ENCODE measurements at regions not wholly inside any gene's neighbourhood (a gene's known extent, or its start where the extent isn't known, plus 50 kb on each side); places are given as distances from the start of the nearest gene placed in this dataset.
"Not testable (repeated sequence)": the region's sequence is repeated elsewhere in the genome, so short reads cannot be mapped to it uniquely, and the experiment has no call there.

GRCh38 chr18:70569647-70570046 is 280.8 kb downstream of the SOCS6 start:
- DNase-seq; H3K4me3 Mint-ChIP-seq; H3K4me3 ChIP-seq (ENCODE audit: low read length in 2 of 2); H3K9me3 Mint-ChIP-seq; H3K27me3 Mint-ChIP-seq; POLR2A ChIA-PET (ENCODE audit: partially characterized antibody); H3K27me3 ChIP-seq (ENCODE audit: insufficient read depth, low read length); H3K4me1 Mint-ChIP-seq; H3K36me3 ChIP-seq (ENCODE audit: insufficient read depth, low read length); H3K4me1 ChIP-seq (ENCODE audit: insufficient read depth, low read length); H3K9me3 ChIP-seq (ENCODE audit: control insufficient read depth in 1 of 2, low read length in 2 of 2); intact Hi-C loops (cut with micrococcal nuclease); H3K27ac ChIP-seq (ENCODE audit: low read depth, low read length); H3K27ac Mint-ChIP-seq; H3K36me3 Mint-ChIP-seq; CTCF ChIA-PET (ENCODE audit: partially characterized antibody): not testable (repeated sequence)

DNA sequence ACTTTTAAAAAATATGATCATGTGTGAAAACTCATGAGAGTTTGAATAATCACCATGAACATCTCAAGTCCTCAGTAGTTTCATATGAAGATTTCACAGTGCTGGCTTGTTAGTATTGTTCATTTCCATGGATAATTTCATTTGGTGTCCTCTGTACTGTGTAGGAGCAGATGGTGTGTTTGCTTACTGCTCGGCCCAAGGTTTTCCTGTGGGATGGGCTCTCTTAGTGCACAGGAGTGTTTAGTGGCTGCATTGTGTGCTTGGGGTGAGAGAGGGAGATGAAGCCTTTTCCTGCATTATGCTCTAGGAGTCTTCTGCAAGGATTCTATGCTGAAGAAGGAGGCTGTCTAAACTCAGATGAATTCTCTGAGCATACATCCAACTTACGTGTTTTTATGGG is 270.6 kb downstream of the SOCS6 start:
- POLR2A ChIA-PET (ENCODE audit: partially characterized antibody) = no interaction called here
- H3K4me1 Mint-ChIP-seq = peaks cover 0 to 1% (median 0%) of the 10 kb centered on the region in 4 donors
- Histone ChIP-seq H3K4me3 (ENCODE audit: low read length in 2 of 2) (no peak overlapping the region), H3K9me3 (ENCODE audit: control insufficient read depth in 1 of 2, low read length in 2 of 2) (no peaks in the 10 kb centered on the region), H3K4me1 (ENCODE audit: insufficient read depth, low read length) (no peaks in the 10 kb centered on the region), H3K36me3 (ENCODE audit: insufficient read depth, low read length) (no peaks in the 10 kb centered on the region), H3K27me3 (ENCODE audit: insufficient read depth, low read length) (no peaks in the 10 kb centered on the region), H3K27ac (ENCODE audit: low read depth, low read length) (no peak overlapping the region)
- DNase-seq = no peak
- H3K36me3 Mint-ChIP-seq = no peaks in the 10 kb centered on the region
- H3K27me3 Mint-ChIP-seq = no peaks in the 10 kb centered on the region
- CTCF ChIA-PET (ENCODE audit: partially characterized antibody) = no interaction called here
- H3K27ac Mint-ChIP-seq = no peak overlapping the region
- H3K4me3 Mint-ChIP-seq = no peak overlapping the region
- intact Hi-C loops (cut with micrococcal nuclease) = no loop called here
- H3K9me3 Mint-ChIP-seq = peaks cover 0 to 5% (median 0%) of the 10 kb centered on the region in 8 donors

- Mint-ChIP-seq H3K4me1 (peaks cover 0 to 7% (median under 1%) of the 10 kb centered on the region in 4 donors), H3K4me3 (no peak overlapping the region), H3K36me3 (no peaks in the 10 kb centered on the region), H3K27ac (no peak overlapping the region), H3K9me3 (peaks cover 0 to 5% (median 0%) of the 10 kb centered on the region in 8 donors), H3K27me3 (no peaks in the 10 kb centered on the region)
- Histone ChIP-seq H3K4me3 (ENCODE audit: low read length in 2 of 2) (no peak overlapping the region), H3K9me3 (ENCODE audit: control insufficient read depth in 1 of 2, low read length in 2 of 2) (no peaks in the 10 kb centered on the region), H3K27me3 (ENCODE audit: insufficient read depth, low read length) (no peaks in the 10 kb centered on the region), H3K4me1 (ENCODE audit: insufficient read depth, low read length) (peaks cover 4% of the 10 kb centered on the region), H3K36me3 (ENCODE audit: insufficient read depth, low read length) (no peaks in the 10 kb centered on the region), H3K27ac (ENCODE audit: low read depth, low read length) (no peak overlapping the region)
- ChIA-PET CTCF (ENCODE audit: partially characterized antibody) (no interaction called here), POLR2A (ENCODE audit: partially characterized antibody) (no interaction called here)
- intact Hi-C loops (cut with micrococcal nuclease) = no loop called here
- no peak for DNase-seq
Observed at GRCh38 chr18:70558371-70558770, 269.5 kb downstream of the SOCS6 start.

DNA sequence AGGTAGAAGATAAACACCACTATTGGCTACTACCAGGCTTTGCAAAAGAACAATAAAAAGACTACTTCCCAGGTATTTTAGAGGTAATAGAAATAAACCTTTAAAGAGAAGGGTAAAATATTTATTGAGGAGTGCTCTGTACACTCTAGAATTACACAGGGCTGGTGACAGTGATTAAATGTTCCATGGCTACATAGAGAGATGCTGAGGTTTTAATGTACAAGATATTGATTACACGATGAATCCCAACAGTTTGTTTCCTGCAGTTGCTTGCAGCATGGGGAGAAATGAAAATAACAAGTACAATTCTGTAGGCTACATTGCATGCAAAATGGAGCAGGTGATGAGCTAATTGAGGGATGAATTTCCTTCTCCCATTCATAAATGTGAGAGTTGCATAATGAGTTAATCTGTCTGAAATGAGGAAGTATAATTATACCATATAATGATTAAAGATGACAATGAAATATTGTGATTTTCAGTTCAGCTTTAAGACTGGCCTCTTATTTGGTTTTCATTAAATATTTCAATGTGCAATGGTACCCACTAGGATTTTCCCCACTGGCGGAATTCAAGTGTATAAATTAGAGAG is 266.1 kb downstream of the SOCS6 start:
- POLR2A ChIA-PET (ENCODE audit: partially characterized antibody) = no interaction called here
- intact Hi-C loops (cut with micrococcal nuclease) = no loop called here
- Histone ChIP-seq H3K27ac (ENCODE audit: low read depth, low read length) (no peak overlapping the region), H3K4me3 (ENCODE audit: low read length in 2 of 2) (no peak overlapping the region), H3K27me3 (ENCODE audit: insufficient read depth, low read length) (no peaks in the 10 kb centered on the region), H3K4me1 (ENCODE audit: insufficient read depth, low read length) (peaks cover 4% of the 10 kb centered on the region), H3K9me3 (ENCODE audit: control insufficient read depth in 1 of 2, low read length in 2 of 2) (no peaks in the 10 kb centered on the region), H3K36me3 (ENCODE audit: insufficient read depth, low read length) (no peaks in the 10 kb centered on the region)
- Mint-ChIP-seq H3K27me3 (peaks cover 1 to 2% of the 10 kb centered on the region in 2 donors), H3K4me3 (no peak overlapping the region), H3K9me3 (peaks cover 0 to 2% (median 0%) of the 10 kb centered on the region in 8 donors), H3K27ac (peak overlapping the region in 3 of 7 donors; percentile 2 to 77 (median 39)), H3K36me3 (no peaks in the 10 kb centered on the region), H3K4me1 (peaks cover 0 to 11% (median 2%) of the 10 kb centered on the region in 4 donors)
- CTCF ChIA-PET (ENCODE audit: partially characterized antibody) = no interaction called here
- DNase-seq = no peak

- ChIA-PET CTCF (ENCODE audit: partially characterized antibody) (interaction anchor here (0.8 kb wide), 1 partner anchor 63 kb away, joined by 3 read pairs; no protein-coding TSS in a partner anchor), POLR2A (ENCODE audit: partially characterized antibody) (no interaction called here)
- Histone ChIP-seq H3K9me3 (ENCODE audit: control insufficient read depth in 1 of 2, low read length in 2 of 2) (no peaks in the 10 kb centered on the region), H3K27me3 (ENCODE audit: insufficient read depth, low read length) (no peaks in the 10 kb centered on the region), H3K4me3 (ENCODE audit: low read length in 2 of 2) (no peak overlapping the region), H3K4me1 (ENCODE audit: insufficient read depth, low read length) (peaks cover 4% of the 10 kb centered on the region), H3K36me3 (ENCODE audit: insufficient read depth, low read length) (no peaks in the 10 kb centered on the region), H3K27ac (ENCODE audit: low read depth, low read length) (no peak overlapping the region)
- intact Hi-C loops (cut with micrococcal nuclease) = no loop called here
- Mint-ChIP-seq H3K9me3 (peaks cover 0 to 4% (median 0%) of the 10 kb centered on the region in 8 donors), H3K4me3 (no peak overlapping the region), H3K27me3 (peaks cover 1 to 2% of the 10 kb centered on the region in 2 donors), H3K27ac (peak overlapping the region in 6 of 7 donors; percentile 46 to 88 (median 76)), H3K36me3 (no peaks in the 10 kb centered on the region), H3K4me1 (peaks cover 0 to 11% (median 2%) of the 10 kb centered on the region in 4 donors)
- no peak for DNase-seq
Observed at GRCh38 chr18:70553936-70554260, 265.1 kb downstream of the SOCS6 start.

GRCh38 chr18:70553245-70553935 is 264.5 kb downstream of the SOCS6 start:
- CTCF ChIA-PET (ENCODE audit: partially characterized antibody) = interaction anchor here (0.8 kb wide), 1 partner anchor 62 kb away, joined by 3 read pairs; no protein-coding TSS in a partner anchor
- intact Hi-C loops (cut with micrococcal nuclease) = no loop called here
- POLR2A ChIA-PET (ENCODE audit: partially characterized antibody) = no interaction called here
- Histone ChIP-seq H3K4me3 (ENCODE audit: low read length in 2 of 2) (no peak overlapping the region), H3K27me3 (ENCODE audit: insufficient read depth, low read length) (no peaks in the 10 kb centered on the region), H3K9me3 (ENCODE audit: control insufficient read depth in 1 of 2, low read length in 2 of 2) (no peaks in the 10 kb centered on the region), H3K27ac (ENCODE audit: low read depth, low read length) (no peak overlapping the region), H3K4me1 (ENCODE audit: insufficient read depth, low read length) (peaks cover 4% of the 10 kb centered on the region), H3K36me3 (ENCODE audit: insufficient read depth, low read length) (no peaks in the 10 kb centered on the region)
- peak; percentile 32 to 55 (median 49) for DNase-seq
- H3K36me3 Mint-ChIP-seq = no peaks in the 10 kb centered on the region
- peak overlapping the region; percentile 52 to 88 (median 77) for H3K27ac Mint-ChIP-seq
- H3K4me1 Mint-ChIP-seq = peaks cover 0 to 11% (median 2%) of the 10 kb centered on the region in 4 donors
- peak overlapping the region in 3 of 8 donors; percentile 27 to 39 (median 27) for H3K4me3 Mint-ChIP-seq
- H3K9me3 Mint-ChIP-seq = peaks cover 0 to 4% (median 2%) of the 10 kb centered on the region in 8 donors
- H3K27me3 Mint-ChIP-seq = peaks cover 1 to 2% of the 10 kb centered on the region in 2 donors

DNA sequence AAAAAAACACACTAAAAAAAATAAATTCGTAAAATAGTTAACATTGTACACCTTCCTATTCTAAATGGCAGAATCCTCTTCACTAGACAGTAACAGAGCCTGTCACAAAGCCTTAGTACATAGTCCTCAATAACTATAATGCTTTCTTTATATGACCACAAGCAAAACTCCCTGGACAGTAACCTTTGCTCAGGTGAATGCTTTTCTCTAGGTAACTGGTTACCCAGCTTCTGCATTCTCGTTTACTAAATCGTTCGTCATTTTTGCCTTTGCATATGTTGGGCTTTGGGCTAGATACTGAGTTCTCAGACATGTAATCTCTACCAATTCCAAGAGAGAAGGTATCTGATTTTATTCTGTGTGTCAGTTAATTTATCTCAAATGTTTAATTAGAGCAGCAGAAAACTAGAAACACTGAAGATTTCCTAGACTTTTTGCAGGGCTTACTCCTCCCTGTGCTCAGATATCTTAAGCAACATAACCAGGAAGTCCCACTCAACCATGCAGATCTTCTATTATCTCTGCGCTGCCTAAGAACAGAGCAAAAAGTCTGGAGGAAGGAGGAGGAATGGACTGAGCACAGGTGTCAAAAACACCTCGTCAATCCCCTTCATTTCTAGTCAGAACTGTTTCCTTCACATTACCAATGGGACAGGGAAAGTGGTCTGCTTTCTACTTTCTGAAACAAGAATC is 247.7 kb downstream of the SOCS6 start:
- Histone ChIP-seq H3K4me3 (ENCODE audit: low read length in 2 of 2) (no peak overlapping the region), H3K9me3 (ENCODE audit: control insufficient read depth in 1 of 2, low read length in 2 of 2) (no peaks in the 10 kb centered on the region), H3K36me3 (ENCODE audit: insufficient read depth, low read length) (no peaks in the 10 kb centered on the region), H3K4me1 (ENCODE audit: insufficient read depth, low read length) (no peaks in the 10 kb centered on the region), H3K27ac (ENCODE audit: low read depth, low read length) (no peak overlapping the region), H3K27me3 (ENCODE audit: insufficient read depth, low read length) (no peaks in the 10 kb centered on the region)
- Mint-ChIP-seq H3K27ac (no peak overlapping the region), H3K4me3 (no peak overlapping the region), H3K9me3 (peaks cover 0 to 8% (median 2%) of the 10 kb centered on the region in 8 donors), H3K36me3 (no peaks in the 10 kb centered on the region), H3K4me1 (no peaks in the 10 kb centered on the region), H3K27me3 (peaks cover 0 to 1% of the 10 kb centered on the region in 2 donors)
- DNase-seq = no peak
- intact Hi-C loops (cut with micrococcal nuclease) = no loop called here
- CTCF ChIA-PET (ENCODE audit: partially characterized antibody) = no interaction called here
- POLR2A ChIA-PET (ENCODE audit: partially characterized antibody) = no interaction called here
